ENCODE measurements at regions not wholly inside any gene's neighbourhood (a gene's known extent, or its start where the extent isn't known, plus 50 kb on each side); places are given as distances from the start of the nearest gene placed in this dataset.

DNA sequence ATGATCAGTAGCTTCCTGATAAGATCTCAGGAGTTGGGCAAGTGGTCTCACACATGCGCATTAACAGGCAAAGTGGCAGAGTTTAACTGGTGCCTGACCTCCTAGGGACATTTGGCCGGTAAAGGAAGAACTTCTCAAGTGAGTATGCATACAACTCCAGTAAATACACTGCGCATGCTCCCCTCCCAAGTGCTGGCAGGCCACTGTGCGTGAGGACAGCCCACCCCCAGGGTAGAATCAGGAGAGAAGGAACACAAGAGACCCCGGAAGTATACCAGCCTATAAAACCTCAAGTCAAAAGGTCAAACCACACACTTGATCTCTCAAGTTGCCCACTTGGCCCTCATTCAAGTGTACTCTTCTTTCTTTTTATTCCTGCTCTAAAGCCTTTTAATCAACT is 225.5 kb upstream of the ANKRD50 start:
- WGBS (ENCODE audit: insufficient coverage, insufficient replicate concordance, low lambda C conversion rate, missing lambda C conversion rate), result 43% methylated on average over 4 of the region's 5 CpGs
- TF ChIP-seq NR2F1 (conservative IDR thresholded peaks at IDR 0.05) (no peak), STAT1 (conservative IDR thresholded peaks at IDR 0.05) (no peak), MLLT1 (IDR thresholded peaks at IDR 0.05) (no peak), YBX1 (IDR thresholded peaks at IDR 0.05) (no peak), RBBP5 (conservative IDR thresholded peaks at IDR 0.05) (no peak), ZBTB11 (CRISPR knock-in tag; IDR thresholded peaks at IDR 0.05) (no peak), SREBF2 (IDR thresholded peaks at IDR 0.05; ENCODE audit: low read length) (no peak), BMI1 (IDR thresholded peaks at IDR 0.05; ENCODE audit: borderline replicate concordance) (no peak), MYC (IDR thresholded peaks at IDR 0.05; ENCODE audit: insufficient read depth, insufficient read length, insufficient replicate concordance, low read length, severe bottlenecking) (no peak)
- TF ChIP-seq, protein P1, sequence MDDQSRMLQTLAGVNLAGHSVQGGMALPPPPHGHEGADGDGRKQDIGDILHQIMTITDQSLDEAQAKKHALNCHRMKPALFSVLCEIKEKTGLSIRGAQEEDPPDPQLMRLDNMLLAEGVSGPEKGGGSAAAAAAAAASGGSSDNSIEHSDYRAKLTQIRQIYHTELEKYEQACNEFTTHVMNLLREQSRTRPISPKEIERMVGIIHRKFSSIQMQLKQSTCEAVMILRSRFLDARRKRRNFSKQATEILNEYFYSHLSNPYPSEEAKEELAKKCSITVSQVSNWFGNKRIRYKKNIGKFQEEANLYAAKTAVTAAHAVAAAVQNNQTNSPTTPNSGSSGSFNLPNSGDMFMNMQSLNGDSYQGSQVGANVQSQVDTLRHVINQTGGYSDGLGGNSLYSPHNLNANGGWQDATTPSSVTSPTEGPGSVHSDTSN (IDR thresholded peaks at IDR 0.05; ENCODE audit: insufficient replicate concordance, low read depth, low read length), result no peak
- TF ChIP-seq, protein P2, sequence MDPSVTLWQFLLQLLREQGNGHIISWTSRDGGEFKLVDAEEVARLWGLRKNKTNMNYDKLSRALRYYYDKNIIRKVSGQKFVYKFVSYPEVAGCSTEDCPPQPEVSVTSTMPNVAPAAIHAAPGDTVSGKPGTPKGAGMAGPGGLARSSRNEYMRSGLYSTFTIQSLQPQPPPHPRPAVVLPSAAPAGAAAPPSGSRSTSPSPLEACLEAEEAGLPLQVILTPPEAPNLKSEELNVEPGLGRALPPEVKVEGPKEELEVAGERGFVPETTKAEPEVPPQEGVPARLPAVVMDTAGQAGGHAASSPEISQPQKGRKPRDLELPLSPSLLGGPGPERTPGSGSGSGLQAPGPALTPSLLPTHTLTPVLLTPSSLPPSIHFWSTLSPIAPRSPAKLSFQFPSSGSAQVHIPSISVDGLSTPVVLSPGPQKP (IDR thresholded peaks at IDR 0.05; ENCODE audit: low read depth, low read length), result no peak
- TF ChIP-seq, protein P3, sequence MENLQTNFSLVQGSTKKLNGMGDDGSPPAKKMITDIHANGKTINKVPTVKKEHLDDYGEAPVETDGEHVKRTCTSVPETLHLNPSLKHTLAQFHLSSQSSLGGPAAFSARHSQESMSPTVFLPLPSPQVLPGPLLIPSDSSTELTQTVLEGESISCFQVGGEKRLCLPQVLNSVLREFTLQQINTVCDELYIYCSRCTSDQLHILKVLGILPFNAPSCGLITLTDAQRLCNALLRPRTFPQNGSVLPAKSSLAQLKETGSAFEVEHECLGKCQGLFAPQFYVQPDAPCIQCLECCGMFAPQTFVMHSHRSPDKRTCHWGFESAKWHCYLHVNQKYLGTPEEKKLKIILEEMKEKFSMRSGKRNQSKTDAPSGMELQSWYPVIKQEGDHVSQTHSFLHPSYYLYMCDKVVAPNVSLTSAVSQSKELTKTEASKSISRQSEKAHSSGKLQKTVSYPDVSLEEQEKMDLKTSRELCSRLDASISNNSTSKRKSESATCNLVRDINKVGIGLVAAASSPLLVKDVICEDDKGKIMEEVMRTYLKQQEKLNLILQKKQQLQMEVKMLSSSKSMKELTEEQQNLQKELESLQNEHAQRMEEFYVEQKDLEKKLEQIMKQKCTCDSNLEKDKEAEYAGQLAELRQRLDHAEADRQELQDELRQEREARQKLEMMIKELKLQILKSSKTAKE (IDR thresholded peaks at IDR 0.05; ENCODE audit: low read depth, poor library complexity, severe bottlenecking), result no peak

More for the DNA sequence above, 225.5 kb upstream of the ANKRD50 start:
- H3K27ac ChIP-seq (ENCODE audit: control insufficient read depth, insufficient read depth), result no peak overlapping the region
- in situ Hi-C loops (cut with MboI), result no loop called here
- CTCF ChIA-PET, result no interaction called here
- BruUV-seq (replicated peaks), result no TSS peak
- no peaks in the 10 kb centered on the region for H3K36me3 ChIP-seq (ENCODE audit: control insufficient read depth in 2 of 2, insufficient read depth in 2 of 2, low read length in 1 of 2)
- FAIRE-seq, result no peak
- H3K27me3 ChIP-seq (replicated peaks in 1 of 2; ENCODE audit: control insufficient read depth in 2 of 2, insufficient read depth in 2 of 2, low read length in 1 of 2), result no peaks in the 10 kb centered on the region
- SMC1A ChIA-PET (ENCODE audit: uncharacterized antibody, unreplicated experiment), result interaction anchor here (0.6 kb wide), 1 partner anchor 404 kb away, joined by 4 read pairs; no protein-coding TSS in a partner anchor
- ATAC-seq, result no peak
- POLR2A ChIA-PET, result no interaction called here
- H3K9me3 ChIP-seq (replicated peaks; ENCODE audit: control insufficient read depth, insufficient read depth, low read length), result no peaks in the 10 kb centered on the region
- DNase-seq (ENCODE audit: low read depth, low spot score), result no peak
- RAD21 ChIA-PET (ENCODE audit: unreplicated experiment), result no interaction called here
- intact Hi-C loops (cut with micrococcal nuclease; ENCODE audit: unreplicated experiment), result no loop called here
- H3K4me2 ChIP-seq (ENCODE audit: control insufficient read depth, insufficient read depth), result no peak overlapping the region
- H4K20me1 ChIP-seq (ENCODE audit: control insufficient read depth, insufficient read depth), result no peaks in the 10 kb centered on the region
- H3K79me2 ChIP-seq (ENCODE audit: control insufficient read depth, insufficient read depth, low read length), result no peaks in the 10 kb centered on the region
- no peak overlapping the region for H3K9ac ChIP-seq (ENCODE audit: control insufficient read depth, insufficient read depth, low read length)
- no peaks in the 10 kb centered on the region for H3K4me1 ChIP-seq (ENCODE audit: control insufficient read depth, insufficient read depth, low read length)
- no peak overlapping the region for H2AFZ ChIP-seq (ENCODE audit: control insufficient read depth, low read depth, low read length)
- H3K4me3 ChIP-seq, result no peak overlapping the region

Data from GM12878 (cell line).